Dermis blood vessel endothelial cell (primary cell): ENCODE measurements at regions not wholly inside any gene's neighbourhood (a gene's known extent, or its start where the extent isn't known, plus 50 kb on each side); places are given as distances from the start of the nearest gene placed in this dataset.
"Not testable (repeated sequence)": the region's sequence is repeated elsewhere in the genome, so short reads cannot be mapped to it uniquely, and the experiment has no call there.

Source experiments
- DNase-seq: peaks from one replicate; pipeline ENCODE4 v3.0.0; 2010

GRCh38 chr18:14460364-14460763, 83.0 kb downstream of the POTEC start:
- not testable (repeated sequence) for DNase-seq

- not testable (repeated sequence) for DNase-seq
These were observed 83.6 kb downstream of the POTEC start for GRCh38 chr18:14459826-14460225.

GRCh38 chr18:14458009-14458945, 85.1 kb downstream of the POTEC start:
- DNase-seq, result not testable (repeated sequence)

GRCh38 chr18:14450637-14451009, 92.8 kb downstream of the POTEC start:
- DNase-seq, result peak; percentile 9

- DNase-seq, result peak; percentile 1
These were observed 93.3 kb downstream of the POTEC start for GRCh38 chr18:14449995-14450636.

- not testable (repeated sequence) for DNase-seq
These were observed 94.3 kb downstream of the POTEC start for GRCh38 chr18:14449062-14449461.

- not testable (repeated sequence) for DNase-seq
These were observed 95.7 kb downstream of the POTEC start for GRCh38 chr18:14447715-14448114.

GRCh38 chr18:14435460-14435859, 107.9 kb downstream of the POTEC start:
- DNase-seq, result not testable (repeated sequence)

- not testable (repeated sequence) for DNase-seq
These were observed 111.0 kb downstream of the POTEC start for GRCh38 chr18:14432371-14432770.

GRCh38 chr18:14431031-14431521, 112.3 kb downstream of the POTEC start:
- peak; percentile 14 for DNase-seq

- peak; percentile 3 for DNase-seq
These were observed 127.6 kb downstream of the POTEC start for GRCh38 chr18:14415806-14416205.

GRCh38 chr18:14415399-14415798, 128.0 kb downstream of the POTEC start:
- not testable (repeated sequence) for DNase-seq

GRCh38 chr18:14395533-14395932, 147.9 kb downstream of the POTEC start:
- peak; percentile 2 for DNase-seq

- not testable (repeated sequence) for DNase-seq
These were observed 149.8 kb downstream of the POTEC start for GRCh38 chr18:14393563-14394103.

- DNase-seq, result not testable (repeated sequence)
These were observed 150.8 kb downstream of the POTEC start for GRCh38 chr18:14392604-14393003.

GRCh38 chr18:14384961-14385360, 158.4 kb downstream of the POTEC start:
- DNase-seq, result not testable (repeated sequence)

- not testable (repeated sequence) for DNase-seq
These were observed 160.7 kb downstream of the POTEC start for GRCh38 chr18:14382666-14383065.

- DNase-seq, result not testable (repeated sequence)
These were observed 163.9 kb downstream of the POTEC start for GRCh38 chr18:14379489-14379888.

- not testable (repeated sequence) for DNase-seq
These were observed 165.0 kb downstream of the POTEC start for GRCh38 chr18:14378376-14378775.

- DNase-seq, result not testable (repeated sequence)
These were observed 182.1 kb downstream of the POTEC start for GRCh38 chr18:14361346-14361745.

- not testable (repeated sequence) for DNase-seq
These were observed 185.7 kb downstream of the POTEC start for GRCh38 chr18:14357553-14358297.

GRCh38 chr18:14342170-14342569, 201.2 kb downstream of the POTEC start:
- not testable (repeated sequence) for DNase-seq
